ENCODE measurements at regions not wholly inside any gene's neighbourhood (a gene's known extent, or its start where the extent isn't known, plus 50 kb on each side); places are given as distances from the start of the nearest gene placed in this dataset.
A peak's percentile ranks its signal among the peaks of the same experiment; 100 is the strongest.

DNA sequence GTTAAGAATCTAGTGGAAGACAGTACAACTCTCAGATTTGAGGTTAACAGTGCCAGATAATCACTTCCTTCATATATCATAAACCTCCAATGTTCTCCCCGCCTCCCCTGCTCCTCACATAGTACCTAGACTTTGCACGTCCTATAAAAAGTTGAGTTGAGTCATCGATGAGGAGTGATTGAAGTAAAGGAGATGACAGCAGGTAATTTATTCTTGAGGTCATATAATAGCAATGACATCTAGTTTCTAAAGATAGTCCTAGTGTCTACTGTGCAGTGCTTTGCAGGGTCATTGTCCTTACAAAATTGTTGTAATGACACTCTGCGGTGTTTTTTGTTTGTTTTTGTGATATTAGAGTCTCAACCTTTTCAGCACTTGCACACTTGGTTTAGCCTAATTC, 510.5 kb upstream of the LRFN5 start:
- Histone ChIP-seq H3K27me3 (ENCODE audit: low read length) (no peaks in the 10 kb centered on the region), H3F3A (ENCODE audit: insufficient read depth) (no peaks in the 10 kb centered on the region)

DNA sequence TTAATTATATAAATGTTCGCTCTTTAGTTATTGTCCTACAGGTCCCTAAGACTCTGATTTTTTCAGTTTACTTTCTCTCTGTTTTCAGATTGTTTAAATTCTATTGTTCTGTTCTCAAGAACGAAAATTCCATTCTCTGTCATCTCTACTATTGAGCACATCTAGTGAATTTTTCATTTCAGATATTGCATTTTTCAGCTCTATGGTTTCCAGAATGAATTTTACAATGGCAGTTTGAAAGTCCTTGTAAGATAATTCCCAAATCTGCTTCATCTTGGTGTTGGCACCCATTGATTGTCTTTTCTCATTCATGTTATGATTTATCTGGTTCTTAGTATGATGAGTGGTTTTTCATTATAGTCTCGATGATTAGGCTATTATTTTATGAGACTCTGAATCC, 519.6 kb upstream of the LRFN5 start:
- Histone ChIP-seq H4K20me1 (ENCODE audit: low read depth, low read length) (no peaks in the 10 kb centered on the region), H3K27ac (ENCODE audit: low read depth, low read length) (no peak overlapping the region), H3K4me2 (ENCODE audit: low read depth, low read length, poor library complexity, severe bottlenecking) (no peak overlapping the region), H3K36me3 (ENCODE audit: low read length) (no peaks in the 10 kb centered on the region), H2AFZ (ENCODE audit: low read depth, low read length, severe bottlenecking) (peak overlapping the region; percentile 14), H3K79me2 (ENCODE audit: insufficient read depth, low read length) (no peaks in the 10 kb centered on the region), H3K9me2 (replicated peaks; ENCODE audit: insufficient read depth, low read length) (no peaks in the 10 kb centered on the region), H3F3A (ENCODE audit: insufficient read depth) (no peaks in the 10 kb centered on the region; the same call in 1 of the 2 replicates), H3K9me3 (ENCODE audit: insufficient read depth, low read length) (peaks cover 11% of the 10 kb centered on the region; the same call in 1 of the 2 replicates), H3K9ac (ENCODE audit: low read length) (no peak overlapping the region), H3K27me3 (ENCODE audit: low read length) (no peaks in the 10 kb centered on the region), H3K4me3 (ENCODE audit: insufficient read depth, low read length, poor library complexity, severe bottlenecking) (no peak overlapping the region)
- no peak for TF ChIP-seq EZH2phosphoT487 (conservative IDR thresholded peaks at IDR 0.05; ENCODE audit: low read length)
- TF ChIP-seq, protein P1, sequence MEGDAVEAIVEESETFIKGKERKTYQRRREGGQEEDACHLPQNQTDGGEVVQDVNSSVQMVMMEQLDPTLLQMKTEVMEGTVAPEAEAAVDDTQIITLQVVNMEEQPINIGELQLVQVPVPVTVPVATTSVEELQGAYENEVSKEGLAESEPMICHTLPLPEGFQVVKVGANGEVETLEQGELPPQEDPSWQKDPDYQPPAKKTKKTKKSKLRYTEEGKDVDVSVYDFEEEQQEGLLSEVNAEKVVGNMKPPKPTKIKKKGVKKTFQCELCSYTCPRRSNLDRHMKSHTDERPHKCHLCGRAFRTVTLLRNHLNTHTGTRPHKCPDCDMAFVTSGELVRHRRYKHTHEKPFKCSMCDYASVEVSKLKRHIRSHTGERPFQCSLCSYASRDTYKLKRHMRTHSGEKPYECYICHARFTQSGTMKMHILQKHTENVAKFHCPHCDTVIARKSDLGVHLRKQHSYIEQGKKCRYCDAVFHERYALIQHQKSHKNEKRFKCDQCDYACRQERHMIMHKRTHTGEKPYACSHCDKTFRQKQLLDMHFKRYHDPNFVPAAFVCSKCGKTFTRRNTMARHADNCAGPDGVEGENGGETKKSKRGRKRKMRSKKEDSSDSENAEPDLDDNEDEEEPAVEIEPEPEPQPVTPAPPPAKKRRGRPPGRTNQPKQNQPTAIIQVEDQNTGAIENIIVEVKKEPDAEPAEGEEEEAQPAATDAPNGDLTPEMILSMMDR (IDR thresholded peaks at IDR 0.05; ENCODE audit: insufficient read depth, low read length, poor library complexity, severe bottlenecking): no peak

More for the DNA sequence above, 510.5 kb upstream of the LRFN5 start:
- TF ChIP-seq, protein P1 (IDR thresholded peaks at IDR 0.05; ENCODE audit: insufficient read depth, low read length, poor library complexity, severe bottlenecking): no peak
- TF ChIP-seq EZH2phosphoT487 (conservative IDR thresholded peaks at IDR 0.05; ENCODE audit: low read length): no peak
- Histone ChIP-seq H3K79me2 (ENCODE audit: insufficient read depth, low read length) (no peaks in the 10 kb centered on the region), H3K4me3 (ENCODE audit: insufficient read depth, low read length, poor library complexity, severe bottlenecking) (no peak overlapping the region), H3K4me2 (ENCODE audit: low read depth, low read length, poor library complexity, severe bottlenecking) (no peak overlapping the region), H2AFZ (ENCODE audit: low read depth, low read length, severe bottlenecking) (no peak overlapping the region), H3K27ac (ENCODE audit: low read depth, low read length) (no peak overlapping the region), H3K36me3 (ENCODE audit: low read length) (no peaks in the 10 kb centered on the region), H4K20me1 (ENCODE audit: low read depth, low read length) (no peaks in the 10 kb centered on the region), H3K9me2 (replicated peaks; ENCODE audit: insufficient read depth, low read length) (no peaks in the 10 kb centered on the region), H3K9me3 (ENCODE audit: insufficient read depth, low read length) (no peaks in the 10 kb centered on the region), H3K9ac (ENCODE audit: low read length) (no peak overlapping the region)

DNA sequence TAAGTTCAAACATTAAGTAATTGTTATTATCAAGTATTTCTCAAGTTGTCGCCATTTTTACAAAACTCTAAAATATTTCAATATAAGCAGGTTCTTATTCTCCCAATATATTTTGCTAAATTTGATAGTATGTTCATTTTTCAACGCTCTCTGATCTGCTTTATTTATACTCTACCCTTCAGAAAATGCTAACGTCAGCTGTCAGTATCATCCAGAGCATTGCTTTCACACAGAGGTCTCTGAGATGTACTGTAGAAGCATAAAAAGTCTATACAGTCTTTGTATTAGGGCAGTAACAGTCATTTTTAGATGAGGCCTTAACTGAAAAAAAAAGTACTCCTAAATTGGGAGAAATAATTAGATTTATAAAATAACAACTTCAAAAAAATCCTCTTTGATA, 533.1 kb upstream of the LRFN5 start:
- no peak overlapping the region for H3K9ac ChIP-seq (ENCODE audit: low read length)
- H3K27me3 ChIP-seq (ENCODE audit: low read length): no peaks in the 10 kb centered on the region
- H3K4me3 ChIP-seq (ENCODE audit: insufficient read depth, low read length, poor library complexity, severe bottlenecking): no peak overlapping the region
- H3K79me2 ChIP-seq (ENCODE audit: insufficient read depth, low read length): no peaks in the 10 kb centered on the region
- H4K20me1 ChIP-seq (ENCODE audit: low read depth, low read length): no peaks in the 10 kb centered on the region
- H3K36me3 ChIP-seq (ENCODE audit: low read length): no peaks in the 10 kb centered on the region
- TF ChIP-seq EZH2phosphoT487 (conservative IDR thresholded peaks at IDR 0.05; ENCODE audit: low read length): no peak
- TF ChIP-seq, protein P1 (IDR thresholded peaks at IDR 0.05; ENCODE audit: insufficient read depth, low read length, poor library complexity, severe bottlenecking): no peak
- no peak overlapping the region for H3K27ac ChIP-seq (ENCODE audit: low read depth, low read length)
- no peak overlapping the region for H3K4me2 ChIP-seq (ENCODE audit: low read depth, low read length, poor library complexity, severe bottlenecking)
- peak overlapping the region; percentile 45 for H2AFZ ChIP-seq (ENCODE audit: low read depth, low read length, severe bottlenecking)
- no peaks in the 10 kb centered on the region for H3K9me2 ChIP-seq (replicated peaks; ENCODE audit: insufficient read depth, low read length)
- no peaks in the 10 kb centered on the region for H3F3A ChIP-seq (ENCODE audit: insufficient read depth)
- no peaks in the 10 kb centered on the region for H3K9me3 ChIP-seq (ENCODE audit: insufficient read depth, low read length)
